Heart right ventricle (tissue), 16 donors: ENCODE measurements at regions not wholly inside any gene's neighbourhood (a gene's known extent, or its start where the extent isn't known, plus 50 kb on each side); places are given as distances from the start of the nearest gene placed in this dataset.

ENCODE experiments used
- ATAC-seq, 8 donors: fragments of 200-7000 bp; cut with Tn5 transposase; one replicate each; pipeline ENCODE4 v1.9.1; 2020; ENCODE audit warnings: mild to moderate bottlenecking in 8 of 8, moderate library complexity in 8 of 8, moderate number of reproducible peaks in 1 of 8
- DNase-seq, 2 donors: peaks; one replicate each; pipeline ENCODE4 v3.0.0-alpha.2; 2020
- H3K27ac ChIP-seq, 10 donors: fragments of 200-600 bp; sonication (generic) in 2 of 10; one replicate each; pipeline versions ENCODE4 v1.5.0 to v1.8.0; 2020 to 2022; ENCODE audit warnings: mild to moderate bottlenecking in 3 of 10
- H3K27me3 ChIP-seq, 7 donors: fragments of 200-600 bp; one replicate each; pipeline ENCODE4 v1.8.0; 2021 to 2022; ENCODE audit warnings: mild to moderate bottlenecking in 2 of 7
- H3K36me3 ChIP-seq, 9 donors: fragments of 200-600 bp; sonication (generic) in 1 of 9; one replicate each; pipeline versions ENCODE4 v1.5.0 to v1.8.0; 2020 to 2022; ENCODE audit warnings: mild to moderate bottlenecking in 2 of 9
- H3K4me1 ChIP-seq, 9 donors: fragments of 200-600 bp; sonication (generic) in 1 of 9; one replicate each; pipeline versions ENCODE4 v1.5.0 to v1.8.0; 2020 to 2022; ENCODE audit warnings: mild to moderate bottlenecking in 4 of 9
- H3K4me3 ChIP-seq, 10 donors: fragments of 200-600 bp; sonication (generic) in 2 of 10; one replicate each; pipeline versions ENCODE4 v1.5.0 to v1.8.0; 2020 to 2022; ENCODE audit warnings: mild to moderate bottlenecking in 7 of 10, moderate library complexity in 2 of 10
- H3K9me3 ChIP-seq, 11 donors: fragments of 200-600 bp in 10 of 11; sonication (generic) in 2 of 11; one replicate each; pipeline versions ENCODE4 v1.5.0 to v1.8.0; 2013 to 2022; ENCODE audit warnings: mild to moderate bottlenecking in 2 of 11, control low read depth in 1 of 11, moderate library complexity in 1 of 11
- CTCF ChIP-seq, 9 donors: fragments of 200-600 bp; sonication (generic) in 2 of 9; IDR thresholded peaks; one replicate each; pipeline versions ENCODE4 v1.5.0 to v1.8.0; 2021 to 2022; ENCODE audit warnings: antibody characterized with exemption in 9 of 9, mild to moderate bottlenecking in 5 of 9, moderate library complexity in 1 of 9
- WGBS, 2 donors: extraction: QIAGEN DNeasy Blood & Tissue Kit; methylation state at CpG; one replicate each; pipeline ENCODE4 v1.1.7; 2013; ENCODE audit warnings: inconsistent platforms in 1 of 2; 5-methylcytosine and 5-hydroxymethylcytosine counted together
- intact Hi-C, 10 donors: fragments of 100-400 bp; cut with DNase I; formaldehyde crosslinking; loops; one replicate each; pipeline versions ENCODE4 v1.11.1 to v1.14.2; 2022
- donor health status: Arrhythmogenic right ventricular cardiomyopathy.
- donor health status: ischemic (EF 13 %, LVEDD 7.1; RV severe dilation, severe dysfunction).
- donor health status: healthy with polysubstance abuse.
- donor health status: DM: no; HTN: yes; CAD: no.
- donor health status: DM: no; HTN: no; CAD: no.
- donor health status: ischemic (EF 25% LVEDD 6.9; RV normal size, moderate dysfunction).
- donor health status: ischemic (EF 25% LVEDD 5.7; RV mildly dilated, moderate dysfunction).
- donor health status: healthy.
- donor health status: DM: yes; HTN: yes; CAD: no.
- donor health status: Ischemic cardiomyopathy.
- donor health status: ischemic (EF 35%, LVEDD 5.7; RV mildly dilated, moderate dysfunction).
- donor health status: nonischemic (EF 11% LVEDD 7.7; RV severe dilation, severe dysfunction).
- donor health status: DM: yes; HTN: yes; CAD: no.
- donor health status: PGD.
- donor health status: ischemic (EF 29% LVEDD 5.4; RV normal size, mild dysfunction).
- donor health status: nonischemic (EF 23%, LVEDD 6.1; RV moderate dilation, normal function).

- 80 to 86% methylated on average over 2 of the region's 2 CpGs for WGBS, 2 donors
- no peak for TF ChIP-seq CTCF (IDR thresholded peaks at IDR 0.05)
These were observed 77.3 kb upstream of the MYCN start for GRCh38 chr2:15863089-15863488.

GRCh38 chr2:15863494-15864175 lies 76.7 kb upstream of the MYCN start:
- peaks cover 0 to 5% (median 0%) of the 10 kb centered on the region in 7 donors for H3K27me3 ChIP-seq
- no peaks in the 10 kb centered on the region for H3K4me1 ChIP-seq
- intact Hi-C loops: no loop called here
- H3K9me3 ChIP-seq: peaks cover 0 to 10% (median 0%) of the 10 kb centered on the region in 11 donors
- H3K27ac ChIP-seq: no peak overlapping the region
- H3K36me3 ChIP-seq: no peaks in the 10 kb centered on the region
- DNase-seq (no peak), ATAC-seq (no peak)
- no peak overlapping the region for H3K4me3 ChIP-seq
- no peak for TF ChIP-seq CTCF (IDR thresholded peaks at IDR 0.05)
- 90 to 97% methylated on average over 5 of the region's 5 CpGs for WGBS, 2 donors

More at GRCh38 chr2:15863089-15863488, 77.3 kb upstream of the MYCN start:
- intact Hi-C loops: no loop called here
- H3K4me1 ChIP-seq: no peaks in the 10 kb centered on the region
- ATAC-seq: no peak
- peaks cover 0 to 10% (median 0%) of the 10 kb centered on the region in 7 donors for H3K27me3 ChIP-seq
- no peak overlapping the region for H3K27ac ChIP-seq
- no peak overlapping the region for H3K4me3 ChIP-seq
- DNase-seq: no peak
- no peaks in the 10 kb centered on the region for H3K36me3 ChIP-seq
- peaks cover 0 to 10% (median 0%) of the 10 kb centered on the region in 11 donors for H3K9me3 ChIP-seq

GRCh38 chr2:15864176-15864769 lies 76.1 kb upstream of the MYCN start:
- 83 to 87% methylated on average over 3 of the region's 3 CpGs for WGBS, 2 donors
- TF ChIP-seq CTCF (IDR thresholded peaks at IDR 0.05): no peak
- Histone ChIP-seq H3K4me1 (no peaks in the 10 kb centered on the region), H3K9me3 (peaks cover 0 to 10% (median 0%) of the 10 kb centered on the region in 11 donors), H3K36me3 (no peaks in the 10 kb centered on the region), H3K4me3 (no peak overlapping the region), H3K27me3 (peaks cover 0 to 3% (median 0%) of the 10 kb centered on the region in 7 donors), H3K27ac (no peak overlapping the region)
- ATAC-seq: no peak
- intact Hi-C loops: no loop called here
- DNase-seq: no peak

- Histone ChIP-seq H3K9me3 (peaks cover 0 to 10% (median 0%) of the 10 kb centered on the region in 11 donors), H3K4me3 (no peak overlapping the region), H3K4me1 (no peaks in the 10 kb centered on the region), H3K27me3 (peaks cover 0 to 3% (median 0%) of the 10 kb centered on the region in 7 donors), H3K36me3 (no peaks in the 10 kb centered on the region), H3K27ac (no peak overlapping the region)
- DNase-seq (no peak), ATAC-seq (no peak)
- TF ChIP-seq CTCF (IDR thresholded peaks at IDR 0.05): no peak
- 84 to 88% methylated on average over 1 of the region's 1 CpG for WGBS, 2 donors
- intact Hi-C loops: no loop called here
These were observed 74.4 kb upstream of the MYCN start for GRCh38 chr2:15865923-15866322.
